ENCODE measurements at regions not wholly inside any gene's neighbourhood (a gene's known extent, or its start where the extent isn't known, plus 50 kb on each side); places are given as distances from the start of the nearest gene placed in this dataset.

DNA sequence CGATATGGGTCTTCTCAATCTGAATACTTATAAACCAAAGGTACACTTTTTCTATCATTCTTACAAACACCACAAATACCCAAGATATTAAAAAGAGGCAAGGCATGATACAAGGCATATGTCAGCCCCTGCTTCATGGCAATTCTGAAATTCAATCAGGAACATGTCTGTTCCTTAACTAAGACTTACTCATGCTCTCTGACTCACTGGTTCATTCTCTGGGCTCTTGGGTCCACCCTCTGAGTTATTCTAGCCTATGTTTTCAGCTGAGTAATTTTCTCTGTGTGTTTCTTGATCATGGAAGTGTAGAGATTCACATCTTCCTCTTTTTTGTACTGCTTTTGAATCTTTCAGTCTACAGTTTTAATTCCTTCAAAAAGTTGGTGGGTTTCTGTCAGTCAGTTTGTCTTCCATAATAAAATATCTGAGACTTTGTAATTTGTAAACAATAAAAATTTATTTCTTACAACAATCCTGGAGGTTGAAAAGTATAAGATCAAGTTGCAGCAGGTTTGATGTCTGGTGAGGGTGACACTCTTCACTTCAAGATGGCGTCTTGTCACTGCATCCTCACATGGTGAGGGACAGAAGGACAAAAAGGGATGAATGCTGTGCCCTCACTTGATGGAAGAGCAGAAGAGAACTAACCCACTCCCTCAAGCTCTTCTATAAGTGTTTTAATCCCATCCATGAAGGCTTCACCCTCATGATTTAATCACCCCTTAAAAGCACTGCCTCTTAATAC lies 211.7 kb downstream of the FAM76B start:
- DNase-seq = peak; percentile 12

DNA sequence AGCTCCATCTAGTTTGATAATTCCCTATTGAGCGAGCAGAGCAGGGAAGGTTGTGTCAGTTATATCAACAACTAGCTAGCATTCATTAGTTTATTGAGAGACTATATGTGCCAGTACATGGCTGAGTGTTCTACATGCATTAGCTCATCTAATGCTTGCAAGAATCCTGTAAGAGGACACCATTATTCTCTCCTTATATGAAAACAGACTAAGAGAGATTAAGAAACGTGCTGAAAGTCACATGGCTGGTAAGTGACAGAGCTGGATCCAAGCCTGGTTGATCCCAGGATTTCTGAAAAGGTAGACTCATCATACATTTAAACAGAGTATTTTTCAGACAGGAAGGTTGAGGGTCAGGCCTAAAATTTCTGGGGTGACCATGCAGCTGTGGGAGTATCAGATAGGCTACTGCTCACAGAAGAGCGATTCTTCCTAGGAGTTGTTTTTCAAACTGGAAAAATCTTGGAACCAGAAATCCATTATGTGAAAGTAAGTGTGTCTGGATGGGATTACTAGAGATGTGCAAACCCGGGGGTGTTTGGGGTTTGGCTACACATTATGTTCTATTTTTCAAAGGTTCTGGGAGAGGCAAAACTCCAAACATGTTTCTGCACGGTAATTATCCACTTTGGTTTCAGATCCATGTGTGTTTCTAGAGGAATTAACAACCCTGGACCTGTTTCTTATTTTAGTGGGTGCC lies 213.3 kb downstream of the FAM76B start:
- no peak for DNase-seq

DNA sequence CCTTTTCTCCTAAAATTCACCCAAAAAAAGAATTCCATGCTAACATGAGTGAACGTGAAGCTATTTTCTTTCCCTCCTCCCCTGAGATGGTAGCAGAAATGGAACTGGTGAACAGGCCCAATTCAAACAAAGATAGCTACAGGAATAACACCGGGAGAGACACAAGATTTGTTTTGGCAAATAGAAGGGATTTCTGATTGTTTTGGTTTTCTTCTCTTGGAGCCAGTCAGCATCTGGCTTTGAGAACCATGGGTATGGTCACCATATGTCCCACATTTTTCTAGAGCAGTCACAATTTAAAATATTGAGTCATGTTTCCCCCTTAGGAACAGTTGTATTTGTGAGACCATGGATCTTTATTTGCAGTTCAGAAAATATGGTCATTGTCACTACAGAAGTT lies 214.1 kb downstream of the FAM76B start:
- no peak for DNase-seq

DNA sequence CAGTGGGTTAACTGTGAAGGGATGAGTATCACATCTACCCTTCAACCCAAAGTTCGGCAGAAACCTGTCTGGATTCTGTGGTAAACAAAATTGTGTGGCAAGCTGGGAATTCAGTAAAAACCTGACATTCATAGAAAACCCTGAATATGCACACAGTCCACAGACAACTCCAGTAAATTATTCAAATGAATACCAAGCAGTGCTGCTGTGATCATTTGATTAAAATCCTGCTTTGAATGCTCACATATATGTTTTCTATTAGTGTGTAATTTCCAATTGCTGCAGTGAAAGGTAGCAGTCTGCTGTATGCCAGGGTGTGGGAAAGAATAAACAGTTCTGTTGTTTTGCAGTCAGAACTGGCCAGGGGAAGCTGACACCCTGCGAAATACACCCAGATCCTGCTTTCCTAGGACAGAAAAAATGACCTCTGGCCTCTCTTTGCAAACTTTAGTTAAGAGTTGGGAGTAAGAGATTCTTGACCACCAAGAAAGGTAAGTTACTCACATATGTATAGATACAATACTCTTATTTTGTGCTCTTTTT lies 217.8 kb downstream of the FAM76B start:
- no peak for DNase-seq

DNA sequence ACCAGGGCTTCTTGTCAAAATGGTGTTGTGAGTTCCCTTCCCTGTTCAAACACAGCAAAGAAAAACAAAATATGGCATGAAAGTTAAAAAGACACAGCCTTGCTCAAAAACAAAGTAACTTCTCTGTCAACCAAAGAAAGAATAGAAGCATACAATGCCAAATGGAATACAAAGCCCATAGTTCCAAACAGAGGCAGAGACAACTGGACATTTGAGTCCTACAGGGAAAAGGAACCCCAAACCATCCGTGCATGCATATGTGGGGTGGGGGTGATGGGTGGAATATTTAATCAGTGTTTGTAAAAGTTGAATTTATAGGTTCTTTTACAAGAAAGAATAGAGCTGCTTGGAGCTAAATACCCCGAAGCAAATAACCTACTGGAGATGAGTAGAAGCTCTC lies 218.7 kb downstream of the FAM76B start:
- no peak for DNase-seq

DNA sequence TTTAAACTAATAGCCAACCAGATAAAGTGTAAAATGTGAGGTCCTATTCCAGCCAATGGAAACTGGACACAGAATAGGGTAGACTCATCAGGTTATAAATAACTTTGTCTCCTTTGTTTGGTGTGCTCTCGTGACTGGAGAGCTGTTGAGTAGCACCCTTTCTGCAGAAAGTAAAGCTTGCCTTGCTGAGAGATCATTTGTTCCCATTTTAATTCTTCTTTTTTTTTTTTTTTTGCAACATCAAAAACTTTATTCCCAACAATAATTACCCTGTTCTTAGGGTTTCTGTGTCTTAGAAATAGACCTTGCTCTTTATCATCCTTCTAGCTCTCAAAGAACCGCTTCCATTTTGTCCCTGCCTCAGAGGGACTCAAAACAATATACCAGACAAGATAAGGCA lies 220.4 kb downstream of the FAM76B start:
- no peak for DNase-seq

DNA sequence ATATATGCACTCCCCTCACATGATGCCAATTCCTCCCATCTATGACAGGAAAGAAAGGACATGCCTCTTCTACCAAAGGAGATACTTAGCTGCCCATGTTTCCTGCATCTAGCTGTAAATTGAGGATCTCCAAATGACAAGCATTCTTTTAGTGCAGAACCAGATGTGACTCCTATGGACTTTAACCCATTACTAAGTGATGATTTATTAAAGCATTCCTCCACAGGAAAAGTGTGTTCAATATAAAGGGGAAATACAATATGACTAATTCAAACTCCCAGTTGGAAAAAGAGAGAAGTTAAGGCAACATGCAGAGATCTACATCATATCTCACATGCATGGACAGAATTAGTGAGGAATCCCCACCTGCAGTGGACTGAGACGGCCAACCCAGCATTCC lies 221.3 kb downstream of the FAM76B start:
- DNase-seq = no peak

DNA sequence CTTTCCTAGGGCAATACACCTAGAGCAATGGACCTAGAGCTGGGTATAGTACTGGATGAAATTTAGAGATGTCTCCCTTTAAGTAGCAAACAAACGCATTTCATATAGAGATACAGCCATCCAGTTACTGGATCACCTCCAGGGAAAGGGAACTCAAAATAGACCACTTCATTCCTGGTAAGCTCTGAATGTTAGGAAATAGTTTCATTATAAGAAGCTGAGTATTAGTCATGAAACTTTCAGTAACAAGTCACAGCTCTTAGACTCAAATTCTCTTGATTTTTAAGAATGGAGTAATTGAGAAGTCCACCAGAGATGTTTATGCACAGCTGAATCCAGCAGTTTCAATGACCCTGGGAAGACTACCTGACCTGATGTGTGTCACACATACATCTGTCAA lies 221.9 kb downstream of the FAM76B start:
- no peak for DNase-seq

DNA sequence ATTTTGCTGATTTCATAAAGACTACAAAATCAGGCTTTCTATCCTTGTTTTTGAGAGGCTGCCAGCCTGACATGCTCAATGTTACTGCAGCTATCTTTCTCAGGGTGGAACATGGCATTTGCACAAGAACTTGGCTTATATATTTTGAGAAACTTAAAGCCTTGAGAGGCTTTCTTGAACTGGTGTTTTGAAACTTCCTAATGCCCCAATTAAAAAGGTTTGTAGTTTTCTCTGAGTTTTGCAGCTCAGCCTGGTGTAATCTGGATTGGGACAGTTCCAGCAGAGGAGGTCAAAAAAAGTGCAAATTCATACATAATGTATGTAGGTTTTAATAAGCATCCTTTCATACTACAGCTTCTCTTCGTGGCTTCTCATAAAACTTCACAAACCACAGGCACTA lies 223.4 kb downstream of the FAM76B start:
- no peak for DNase-seq

DNA sequence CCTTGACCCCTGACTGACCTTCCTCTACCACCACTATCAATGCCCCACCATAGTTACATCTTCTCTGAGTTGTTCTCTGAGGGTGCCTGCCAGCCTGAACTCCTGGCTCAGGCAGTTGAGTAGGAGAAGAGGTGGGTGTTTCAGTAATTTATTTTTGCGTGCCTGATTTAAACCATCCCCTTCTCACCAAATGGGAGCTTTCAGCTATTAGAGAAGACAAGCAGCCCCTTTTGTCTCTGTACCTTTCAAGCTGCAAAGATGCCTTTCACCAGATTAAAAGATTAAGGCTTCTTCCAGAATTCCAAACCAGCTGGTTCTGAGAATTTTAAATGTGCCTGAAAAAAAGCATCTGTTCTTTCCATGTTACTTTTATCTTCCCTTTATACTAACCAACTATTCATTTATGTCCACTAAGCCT lies 223.8 kb downstream of the FAM76B start:
- no peak for DNase-seq

DNA sequence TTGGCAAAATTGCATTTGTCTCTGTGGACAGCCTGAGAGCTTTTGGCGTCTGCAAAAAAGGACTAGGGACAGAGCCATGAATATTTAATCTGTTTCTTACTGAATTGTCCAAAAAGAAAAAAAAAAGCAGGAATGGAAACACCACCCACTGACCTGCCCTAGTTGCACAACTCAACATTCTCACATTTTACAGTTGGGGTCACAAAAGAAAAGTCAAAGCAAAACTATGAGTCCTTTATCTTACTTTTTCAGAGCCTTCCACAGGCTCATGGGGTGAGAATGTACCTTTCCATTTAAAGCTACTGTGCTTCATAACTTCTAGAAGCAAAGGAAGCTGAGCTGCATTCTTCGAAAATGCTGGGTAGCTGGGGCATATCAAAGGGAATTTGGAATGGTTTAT lies 225.7 kb downstream of the FAM76B start:
- no peak for DNase-seq

DNA sequence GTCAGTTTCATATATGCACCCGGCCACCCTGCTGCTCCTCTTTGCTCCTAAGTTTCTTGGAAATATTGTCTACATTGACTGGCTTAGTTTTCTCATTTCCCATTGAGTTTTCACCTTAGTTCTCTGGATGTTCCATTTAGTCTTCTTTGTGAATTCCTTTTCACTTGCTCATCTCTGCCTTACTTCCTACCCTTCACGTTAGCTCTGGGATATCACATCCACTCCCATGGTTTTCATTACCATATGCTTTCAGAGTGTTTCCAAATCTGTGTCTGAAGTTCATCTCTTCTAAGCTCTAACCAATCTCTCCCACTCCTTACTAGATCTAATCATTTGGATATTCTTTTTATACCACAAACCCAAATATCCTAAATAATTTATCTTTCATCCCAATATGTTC lies 226.4 kb downstream of the FAM76B start:
- no peak for DNase-seq

DNA sequence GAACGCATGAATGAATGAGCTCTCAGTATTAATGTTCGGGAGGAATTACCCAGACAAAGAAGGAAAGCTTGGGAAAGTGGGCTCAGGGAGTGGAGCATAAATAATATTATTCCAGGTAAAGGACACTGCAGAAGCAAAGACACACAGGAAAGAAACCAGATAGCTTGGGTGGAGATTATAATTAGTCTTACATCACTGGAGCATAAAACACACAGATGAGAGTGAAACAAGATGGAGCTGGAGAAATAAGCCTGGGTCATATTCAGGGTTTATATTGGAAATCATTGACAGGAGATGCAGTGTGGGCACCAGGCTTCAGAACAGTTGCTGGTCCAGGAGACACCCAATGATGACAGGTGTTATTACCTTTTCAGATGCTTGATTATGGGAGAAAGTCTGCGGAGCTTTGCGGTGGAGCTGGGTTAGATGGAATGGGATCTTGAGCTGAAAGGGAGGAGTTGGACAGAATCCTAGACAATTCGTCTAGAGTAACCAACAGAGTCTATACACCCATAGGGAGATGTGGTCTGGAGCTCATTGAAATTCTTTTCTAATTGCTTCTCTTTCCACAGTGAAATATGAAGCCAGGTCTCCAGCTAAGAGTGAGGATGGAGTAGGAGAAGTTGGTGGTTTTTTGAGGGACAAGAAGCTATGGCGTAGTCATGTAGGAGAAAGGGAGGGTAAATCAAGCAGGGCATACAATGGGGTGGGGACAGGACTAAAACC lies 227.2 kb downstream of the FAM76B start:
- no peak for DNase-seq

DNA sequence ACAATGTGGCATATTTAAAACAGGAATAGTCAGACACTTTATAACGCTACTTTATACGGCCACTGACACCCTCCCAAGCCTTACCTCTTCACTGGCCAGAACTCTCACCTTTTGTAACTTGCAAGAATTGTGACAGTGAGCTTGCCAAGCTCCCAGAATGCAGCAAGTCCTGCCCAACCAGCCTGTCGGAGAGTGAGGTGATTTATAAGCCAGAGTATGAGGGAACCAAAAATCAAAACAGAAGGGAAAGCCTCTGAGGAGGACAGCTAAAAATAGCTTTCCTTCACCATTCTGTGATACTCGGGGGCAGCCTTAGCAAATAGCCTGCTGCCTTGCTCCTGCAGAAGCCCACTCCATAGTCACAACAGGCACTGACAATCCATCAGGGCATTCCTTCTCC lies 229.7 kb downstream of the FAM76B start:
- DNase-seq = no peak

DNA sequence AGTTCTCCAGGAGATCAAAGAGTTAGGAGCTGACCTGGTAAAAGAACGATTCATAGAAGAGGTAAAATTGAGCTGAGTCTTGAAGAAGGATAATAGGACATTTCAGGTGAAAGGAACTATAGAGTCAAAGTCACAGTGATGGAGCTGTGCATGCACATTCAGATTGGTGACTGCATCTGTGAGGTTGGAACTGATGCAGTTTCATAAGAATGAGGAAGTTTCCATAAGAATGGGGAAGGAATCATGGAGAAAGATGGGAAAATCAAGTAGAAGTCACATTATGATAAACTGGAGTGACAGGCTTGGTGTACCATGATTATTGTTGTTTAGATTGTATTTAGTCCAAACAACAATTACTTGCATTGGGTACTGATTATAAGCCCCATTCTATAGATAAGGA lies 232.2 kb downstream of the FAM76B start:
- no peak for DNase-seq

DNA sequence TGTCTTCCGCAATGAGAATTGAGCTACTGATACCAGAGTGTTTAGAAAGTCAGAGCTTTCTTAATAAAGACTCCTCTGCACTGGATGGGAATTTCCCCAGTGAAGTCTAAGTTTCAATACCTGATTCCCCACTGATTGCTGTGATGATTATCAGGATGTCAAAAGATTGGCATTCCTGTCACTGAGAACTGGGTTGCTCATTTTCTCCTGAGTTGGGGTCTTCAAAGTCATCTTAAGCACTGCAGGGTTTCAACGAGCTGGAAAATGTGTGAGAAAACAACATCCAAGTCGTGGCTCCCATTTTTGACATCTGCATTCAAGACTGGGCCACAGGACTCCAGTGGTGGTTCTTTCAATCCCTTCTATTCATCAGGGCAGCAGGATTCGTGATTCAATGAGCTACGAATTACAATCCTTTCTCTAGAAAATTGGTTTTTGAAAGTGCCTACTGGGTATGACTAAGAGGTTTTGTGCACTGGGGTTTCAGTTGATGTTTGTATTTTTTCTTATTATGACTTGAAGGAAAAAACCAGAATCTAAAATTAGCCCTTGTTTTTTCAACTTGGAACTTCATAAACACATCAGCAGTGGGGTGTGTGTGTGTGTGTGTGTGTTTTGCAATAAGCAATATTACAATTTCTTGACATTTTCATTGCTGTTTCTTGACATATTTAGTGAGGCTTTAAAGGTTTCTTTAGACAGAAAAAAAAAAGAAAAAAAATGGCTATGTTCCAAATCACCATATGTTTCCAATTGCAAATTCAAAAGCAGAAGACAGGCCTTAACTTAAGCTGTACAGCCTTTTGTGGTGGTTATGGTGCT lies 233.0 kb downstream of the FAM76B start:
- no peak for DNase-seq

DNA sequence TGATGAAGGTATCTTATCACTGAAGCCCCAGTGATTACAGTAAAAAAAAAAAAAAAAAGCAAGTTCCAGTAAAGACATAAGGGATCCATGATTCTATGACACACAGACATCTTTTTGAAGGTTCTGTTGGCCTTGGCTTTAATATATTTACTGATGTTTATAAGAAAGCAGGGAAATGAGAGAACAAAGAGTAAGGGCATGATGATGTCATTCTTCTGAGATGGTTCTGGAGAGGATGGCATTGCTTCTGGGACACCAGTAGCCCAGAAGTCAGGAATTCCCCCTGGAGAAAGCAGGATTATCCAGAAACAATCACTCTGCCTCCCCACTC lies 233.6 kb downstream of the FAM76B start:
- no peak for DNase-seq

DNA sequence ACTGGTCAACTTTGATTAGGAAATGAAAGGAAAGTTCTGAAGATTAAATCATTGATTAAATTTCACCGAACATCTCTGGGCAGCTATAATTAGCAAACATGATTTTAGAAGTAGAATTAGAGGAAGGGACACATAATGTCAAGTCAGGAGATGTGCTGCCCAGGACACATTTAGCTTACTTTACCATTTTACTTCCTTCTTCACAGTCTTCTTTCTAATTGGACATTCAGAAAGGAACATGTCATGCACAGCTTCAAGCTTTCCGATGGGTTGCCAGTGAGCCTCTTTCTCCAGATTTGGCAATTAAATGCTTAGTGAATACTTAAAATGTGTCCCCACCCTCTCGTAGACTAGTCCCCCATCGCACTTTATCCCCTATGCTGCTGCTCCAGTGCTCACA lies 234.7 kb downstream of the FAM76B start:
- DNase-seq = no peak

DNA sequence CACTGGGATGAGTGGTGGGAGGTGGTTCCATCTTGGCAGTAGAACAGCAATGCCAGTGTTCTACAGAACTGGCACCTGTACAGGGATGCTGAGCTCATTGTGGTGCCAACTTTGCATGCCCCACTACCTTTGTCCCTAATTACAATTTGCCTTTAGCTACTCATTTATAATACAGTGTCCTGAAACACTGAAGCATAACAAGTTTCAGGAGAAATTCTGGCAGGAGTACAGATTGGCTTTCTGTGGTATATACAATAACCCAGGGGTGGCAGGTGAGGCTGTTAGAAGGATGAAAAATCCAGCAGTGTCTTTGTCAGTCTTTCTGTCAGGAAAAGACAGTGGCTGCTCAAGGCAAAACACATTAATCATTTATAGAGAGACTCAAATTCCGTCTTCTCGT lies 240.3 kb downstream of the FAM76B start:
- no peak for DNase-seq

DNA sequence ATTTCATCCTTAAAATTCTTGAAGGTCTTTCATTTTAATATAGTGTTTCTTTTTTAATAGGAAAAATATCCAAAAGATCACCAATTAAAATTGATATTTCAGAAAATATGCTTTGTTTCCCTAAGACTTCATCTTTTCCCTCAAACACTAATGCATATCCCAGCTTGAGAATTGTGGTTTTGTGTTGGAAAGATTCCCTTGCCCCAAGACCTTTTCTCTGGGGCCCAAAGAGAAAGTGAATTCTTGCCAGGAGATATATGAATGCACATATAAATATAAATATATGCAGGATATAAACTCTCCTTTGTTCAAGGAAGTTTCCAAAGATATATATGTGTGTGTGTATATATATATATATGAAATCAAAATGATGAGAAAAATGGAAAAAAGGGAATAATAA lies 241.2 kb downstream of the FAM76B start:
- DNase-seq = no peak

DNA sequence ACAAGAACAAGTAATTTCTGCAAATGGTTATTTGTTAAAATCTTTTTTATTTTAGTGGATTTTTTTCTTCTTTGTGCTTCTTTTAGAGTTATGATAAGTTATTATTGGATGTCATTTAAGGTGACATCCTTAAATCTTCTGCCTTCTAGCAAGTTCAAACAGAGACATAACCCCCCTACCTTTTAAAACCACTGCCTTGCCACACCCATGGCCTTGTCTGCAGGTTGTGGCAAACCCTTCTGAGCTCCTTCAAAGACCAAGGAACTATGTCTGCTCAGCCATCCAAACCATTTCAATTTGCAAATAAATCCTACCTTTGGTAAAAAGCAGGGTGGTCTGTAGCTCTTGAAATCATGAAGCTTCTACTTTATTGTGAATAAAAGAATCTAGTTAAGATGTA lies 241.6 kb downstream of the FAM76B start:
- DNase-seq = no peak

DNA sequence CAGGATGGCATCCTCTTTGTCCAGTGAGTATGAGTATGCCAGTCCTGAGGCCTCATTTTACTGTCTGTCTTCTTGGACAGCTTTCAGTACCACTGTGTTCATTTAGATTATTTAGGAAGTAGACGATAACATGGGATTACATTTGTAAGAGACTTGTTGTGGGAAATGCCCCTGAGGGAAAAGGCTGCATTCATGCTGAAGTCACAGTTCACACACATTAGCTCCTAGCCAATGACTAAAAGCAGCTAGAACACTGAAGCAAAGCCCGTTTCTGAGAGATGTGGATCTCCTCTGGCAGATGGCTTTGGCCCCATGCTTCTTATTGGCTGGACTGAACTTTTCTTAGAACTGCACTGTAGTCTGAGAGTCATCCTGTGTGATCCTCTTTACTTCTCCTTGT lies 242.4 kb downstream of the FAM76B start:
- no peak for DNase-seq
